ENCODE measurements at regions not wholly inside any gene's neighbourhood (a gene's known extent, or its start where the extent isn't known, plus 50 kb on each side); places are given as distances from the start of the nearest gene placed in this dataset.

DNA sequence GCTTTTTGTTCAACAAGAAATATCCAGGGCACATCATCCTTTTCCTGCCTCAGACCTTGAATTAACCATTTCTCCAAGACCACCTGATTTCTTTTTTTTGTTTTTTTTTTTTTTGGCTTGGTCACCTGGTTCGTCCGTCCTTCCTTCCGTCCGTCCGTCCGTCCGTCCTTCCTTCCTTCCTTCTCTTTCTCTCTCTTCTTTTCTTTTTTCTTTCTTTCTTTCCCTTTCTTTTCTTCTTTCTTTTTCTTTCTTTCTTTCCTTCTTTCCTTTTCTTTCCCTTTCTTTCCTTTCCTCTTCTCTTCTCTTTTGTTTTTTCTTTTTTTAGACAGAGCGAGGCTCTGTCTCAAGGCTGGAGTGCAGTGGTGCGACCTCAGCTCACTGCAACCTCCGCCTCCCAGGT is 80.7 kb downstream of the TET3 start:
- DNase-seq (ENCODE audit: low spot score), result no peak

DNA sequence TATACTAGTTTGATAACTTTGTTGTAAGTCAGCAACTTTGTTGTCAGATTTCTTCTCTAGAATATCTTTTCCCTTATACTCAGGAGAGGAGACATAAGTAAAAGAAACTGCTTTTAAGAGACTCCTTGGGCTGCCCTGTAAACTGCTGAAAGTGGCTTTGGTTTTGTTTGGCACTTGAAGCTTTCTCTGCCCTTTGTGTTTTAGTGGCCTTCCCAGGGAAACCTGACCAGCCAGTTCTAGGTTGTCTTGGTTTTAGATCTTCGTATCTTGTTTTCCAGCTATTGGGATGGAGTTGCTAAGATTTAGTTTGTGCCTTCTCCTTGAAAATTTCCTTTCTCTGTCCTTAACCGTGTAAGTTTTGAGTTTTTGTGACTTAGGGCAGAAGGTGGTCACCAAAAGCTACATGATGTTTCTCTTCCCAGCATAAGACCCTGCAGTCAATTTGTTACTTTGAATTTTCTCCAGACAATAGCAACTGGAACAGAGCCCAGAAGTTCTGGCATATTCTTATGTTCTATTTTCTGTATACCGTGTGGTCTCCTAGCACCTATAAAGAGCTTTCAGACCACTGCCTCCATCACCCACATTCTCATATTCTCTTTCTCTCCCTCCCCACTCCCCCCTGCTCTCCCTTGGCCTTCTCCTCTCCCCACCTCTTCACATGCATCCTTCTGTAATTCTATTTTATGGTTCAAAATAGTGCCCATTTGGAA is 81.1 kb downstream of the BOLA3 start:
- no peak for DNase-seq (ENCODE audit: low spot score)

DNA sequence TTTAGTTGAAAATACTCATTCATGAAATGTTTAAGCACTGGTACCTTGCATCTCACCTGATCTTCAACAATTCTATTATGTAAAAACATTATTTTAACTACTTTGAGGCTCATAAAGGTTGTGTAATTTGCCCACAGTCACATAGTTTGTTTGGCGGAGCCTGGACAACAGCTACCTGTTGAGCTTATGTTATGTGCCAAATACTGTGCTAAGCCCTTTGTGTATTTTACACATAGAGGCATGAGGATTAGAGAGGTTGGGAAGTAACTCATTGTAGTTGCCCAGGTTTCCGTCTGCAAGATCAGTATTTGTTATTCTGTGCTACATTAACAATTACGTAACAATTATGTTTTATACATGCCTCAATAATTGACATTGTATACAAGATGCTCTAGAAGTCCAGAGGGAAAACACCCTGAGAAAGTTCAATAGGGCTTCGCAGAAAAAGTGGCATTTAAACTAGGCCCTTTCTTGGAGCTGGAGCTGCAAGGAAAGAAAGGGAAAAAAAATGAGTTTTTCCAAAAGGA is 80.4 kb downstream of the BOLA3 start:
- DNase-seq (ENCODE audit: low spot score), result no peak

DNA sequence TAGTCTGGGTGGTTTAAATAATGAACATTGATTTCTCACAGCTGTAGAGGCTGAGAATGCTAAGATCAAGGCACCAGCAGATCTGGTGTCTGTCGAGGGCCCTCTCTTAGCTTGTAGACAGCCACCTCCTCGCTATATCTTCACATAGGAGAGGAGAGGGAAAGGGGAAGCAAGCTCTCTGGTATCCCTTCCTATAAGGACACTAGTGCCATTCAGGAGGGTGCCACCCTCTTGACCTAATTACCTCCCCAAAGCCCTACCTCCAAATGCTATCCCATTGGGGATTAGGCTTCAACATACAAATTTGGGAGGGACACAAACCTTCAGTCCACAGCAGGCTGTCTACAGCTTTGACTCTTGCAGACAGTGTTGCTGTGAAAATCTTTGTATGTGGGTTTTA is 76.7 kb downstream of the BOLA3 start:
- no peak for DNase-seq (ENCODE audit: low spot score)

DNA sequence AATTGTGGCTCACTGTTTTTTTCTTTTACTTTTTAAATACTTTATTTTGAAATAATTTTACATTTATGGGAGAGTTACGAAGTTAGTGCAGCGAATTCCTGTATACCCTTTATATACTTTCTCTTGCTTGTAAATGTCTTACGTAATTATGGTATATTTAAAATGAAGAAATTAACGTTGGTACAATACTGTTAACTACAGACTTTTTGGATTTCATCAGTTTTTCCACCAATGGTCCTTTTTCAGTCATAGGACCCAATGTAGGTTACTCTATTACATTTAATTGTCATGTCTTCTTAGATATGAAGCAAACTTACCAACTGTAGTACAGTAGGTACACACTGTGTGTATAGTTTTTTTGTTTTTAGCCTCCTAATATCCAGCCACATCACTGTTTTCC is 76.3 kb downstream of the BOLA3 start:
- DNase-seq (ENCODE audit: low spot score), result no peak

DNA sequence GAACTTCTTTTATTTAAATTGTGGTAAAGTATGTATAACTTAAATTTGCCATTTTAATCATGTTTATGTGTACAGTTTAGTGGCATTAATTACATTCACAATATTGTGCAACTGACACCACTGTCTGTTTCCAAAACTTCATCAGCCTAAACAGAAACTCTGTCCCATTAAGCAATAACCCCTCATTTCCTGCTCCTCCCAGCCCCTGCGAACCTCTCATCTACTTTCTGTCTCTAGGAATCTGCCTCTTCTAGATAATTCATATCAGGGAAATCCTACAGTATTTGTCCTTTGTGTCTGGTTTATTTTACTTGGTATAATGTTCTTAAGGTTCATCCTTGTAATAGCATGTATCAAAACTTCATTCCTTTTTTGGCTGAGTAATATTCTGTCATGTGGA is 75.1 kb downstream of the BOLA3 start:
- DNase-seq (ENCODE audit: low spot score), result no peak

DNA sequence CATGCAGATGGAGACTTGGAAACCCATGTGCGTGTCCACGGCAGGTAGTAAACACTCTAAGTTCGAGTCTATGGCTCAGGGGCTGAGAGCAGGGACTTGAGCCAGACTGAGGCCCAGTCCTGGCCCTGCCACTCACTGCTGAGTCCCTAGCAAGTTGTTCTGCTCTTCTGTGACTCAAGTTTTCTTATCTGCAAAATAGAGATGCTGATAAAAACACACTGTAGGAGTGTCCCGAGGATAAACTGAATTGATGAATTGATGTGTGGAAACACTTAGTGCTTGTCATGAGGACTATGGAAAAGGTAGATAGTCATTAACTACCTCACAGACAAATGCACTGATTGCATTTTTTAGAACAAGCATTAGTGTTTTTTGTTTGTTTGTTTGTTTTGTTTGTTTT is 73.2 kb downstream of the BOLA3 start:
- no peak for DNase-seq (ENCODE audit: low spot score)

DNA sequence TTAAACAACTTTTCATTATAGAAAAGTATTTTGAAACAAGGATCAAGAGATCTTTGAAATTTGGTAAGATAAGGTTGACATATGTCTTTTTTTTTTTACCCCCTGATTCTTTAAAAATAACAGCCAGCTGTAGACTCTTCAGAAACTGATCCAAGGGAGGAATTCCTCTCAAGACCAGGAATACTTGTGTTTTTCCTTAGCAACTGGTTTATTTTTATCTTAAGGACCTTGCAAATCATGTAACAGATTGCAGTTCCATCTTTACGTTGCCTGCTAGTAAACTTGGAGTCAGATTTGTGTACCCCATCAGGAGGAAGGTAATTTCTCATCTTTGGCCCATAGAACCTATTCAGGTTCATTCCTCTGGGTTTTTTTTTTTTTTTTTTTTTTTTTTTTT is 71.6 kb downstream of the BOLA3 start:
- no peak for DNase-seq (ENCODE audit: low spot score)

DNA sequence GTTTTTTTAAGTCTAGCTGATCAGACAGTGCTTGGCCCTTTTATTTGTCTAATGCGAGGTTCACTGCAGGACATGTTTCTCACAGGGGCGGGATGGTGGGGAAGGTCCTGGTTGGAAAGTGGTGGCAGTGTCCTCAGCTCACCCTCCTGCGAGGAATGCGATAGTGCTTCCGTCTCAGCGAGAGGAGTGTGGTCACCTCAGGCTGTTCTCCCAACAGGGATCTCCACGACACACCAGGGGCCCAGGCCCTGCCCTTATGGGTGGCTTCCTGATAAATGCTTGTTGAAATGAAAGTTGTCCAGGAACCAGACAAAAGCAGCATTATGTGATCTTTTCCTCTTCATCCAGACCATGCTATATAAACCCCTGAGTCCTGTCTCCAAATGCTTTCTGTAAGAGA is 70.1 kb downstream of the BOLA3 start:
- no peak for DNase-seq (ENCODE audit: low spot score)

DNA sequence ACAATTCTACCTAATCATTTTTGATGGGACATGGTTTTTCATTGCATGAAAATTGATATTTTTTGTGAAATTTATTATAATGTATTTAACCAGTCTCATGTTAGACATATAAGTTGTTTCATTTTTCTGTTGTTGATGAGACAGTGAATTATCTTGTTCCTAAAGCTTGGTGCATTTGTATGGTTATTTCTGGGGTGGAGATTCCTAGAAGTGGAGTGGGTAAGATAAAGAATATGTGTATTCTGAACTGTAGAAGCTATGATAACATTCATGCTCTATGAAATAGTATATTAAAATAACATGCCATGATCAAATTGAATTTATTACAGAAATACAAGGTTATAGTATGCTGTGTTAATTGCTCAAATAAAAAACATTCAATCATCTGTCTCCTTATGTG is 69.2 kb downstream of the BOLA3 start:
- no peak for DNase-seq (ENCODE audit: low spot score)

DNA sequence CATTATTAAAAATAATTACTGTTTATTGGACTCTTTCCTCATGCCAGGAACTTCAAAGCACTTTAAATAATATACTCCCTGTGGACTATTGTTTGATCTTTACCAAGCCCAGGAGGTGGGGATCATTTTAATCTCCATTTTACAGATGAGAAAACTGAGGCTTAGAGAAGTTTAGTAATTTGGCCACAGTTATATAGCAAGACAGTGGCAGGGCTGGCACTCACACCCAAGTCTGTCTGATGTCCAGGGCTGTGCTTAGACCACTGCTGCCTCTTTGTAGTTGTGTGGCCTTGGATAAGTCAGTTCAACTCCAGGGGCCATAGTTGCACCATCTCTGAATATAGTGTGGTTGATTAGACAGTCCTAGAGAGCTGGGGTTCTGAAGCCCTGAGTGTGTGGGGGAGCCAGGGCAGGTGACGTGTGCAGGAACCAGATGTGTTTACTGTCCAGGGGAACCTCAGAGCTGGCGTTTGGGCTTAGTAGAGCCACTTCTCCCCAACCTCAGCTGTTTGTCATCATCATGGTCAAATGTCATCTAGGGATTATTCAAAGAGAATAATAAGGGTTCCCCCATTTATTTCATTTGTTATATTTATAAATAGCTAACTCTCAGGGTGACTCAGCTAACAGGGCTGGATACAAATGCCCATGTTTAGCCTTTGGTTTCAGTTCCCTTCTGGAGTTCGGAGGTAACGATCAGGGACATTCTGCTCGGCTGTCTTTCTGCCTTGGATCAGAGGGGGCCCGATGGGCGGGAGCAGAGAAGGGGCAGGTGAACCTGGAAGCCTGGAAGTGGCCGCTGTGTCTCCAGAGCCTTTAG is 68.0 kb downstream of the BOLA3 start:
- DNase-seq (ENCODE audit: low spot score), result no peak

DNA sequence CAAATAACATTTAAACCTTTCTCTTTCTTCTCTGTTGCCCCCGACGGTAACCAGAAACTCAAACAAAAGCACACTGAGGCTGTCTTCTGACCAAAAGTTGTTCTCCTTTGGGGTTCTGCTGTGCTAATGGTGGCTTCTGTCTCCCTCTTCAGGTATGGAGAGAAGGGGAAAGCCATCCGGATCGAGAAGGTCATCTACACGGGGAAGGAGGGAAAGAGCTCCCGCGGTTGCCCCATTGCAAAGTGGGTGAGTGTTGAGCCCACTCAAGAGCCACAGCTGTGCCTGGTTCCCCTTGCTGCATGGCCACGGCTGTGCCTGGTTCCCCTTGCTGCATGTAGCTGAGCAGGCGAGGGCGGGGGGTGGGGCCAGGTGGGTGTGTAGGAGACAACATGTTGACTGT is 67.4 kb downstream of the BOLA3 start:
- no peak for DNase-seq (ENCODE audit: low spot score)

DNA sequence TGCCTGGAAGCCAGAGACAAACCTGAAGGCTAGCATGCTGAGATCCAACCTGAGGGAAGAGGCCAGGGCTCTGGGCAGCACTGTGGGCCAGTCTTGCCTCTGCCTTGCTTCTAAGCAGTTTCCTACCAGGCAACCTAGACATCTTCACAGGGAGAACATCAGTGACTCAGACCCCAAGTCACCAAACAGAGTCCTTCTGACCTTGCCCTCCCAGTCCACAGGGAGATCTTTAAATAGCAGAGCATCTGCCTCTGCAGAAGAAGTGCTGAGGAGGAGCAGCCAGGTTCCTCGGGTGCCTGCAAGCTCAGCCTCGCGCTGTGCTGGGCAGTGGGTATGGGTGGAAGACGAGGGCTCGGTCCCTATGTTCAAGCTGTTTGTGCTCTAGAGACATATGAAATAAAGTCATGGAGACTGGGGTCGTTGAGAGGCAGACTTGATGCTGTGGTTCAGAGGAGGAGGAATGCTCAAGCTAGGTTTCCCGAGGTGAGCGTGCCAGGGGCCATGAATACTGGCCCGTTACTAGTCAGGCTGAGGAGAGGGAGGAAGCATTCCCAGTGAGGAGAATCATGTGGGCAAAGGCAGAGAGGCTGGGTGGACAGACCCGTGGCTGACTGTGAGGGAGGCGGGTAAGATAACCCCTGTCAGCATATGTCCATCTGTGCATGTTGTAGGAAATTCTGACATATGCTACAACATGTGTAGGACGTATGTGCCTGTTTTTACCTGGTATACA is 66.5 kb downstream of the BOLA3 start:
- no peak for DNase-seq (ENCODE audit: low spot score)

DNA sequence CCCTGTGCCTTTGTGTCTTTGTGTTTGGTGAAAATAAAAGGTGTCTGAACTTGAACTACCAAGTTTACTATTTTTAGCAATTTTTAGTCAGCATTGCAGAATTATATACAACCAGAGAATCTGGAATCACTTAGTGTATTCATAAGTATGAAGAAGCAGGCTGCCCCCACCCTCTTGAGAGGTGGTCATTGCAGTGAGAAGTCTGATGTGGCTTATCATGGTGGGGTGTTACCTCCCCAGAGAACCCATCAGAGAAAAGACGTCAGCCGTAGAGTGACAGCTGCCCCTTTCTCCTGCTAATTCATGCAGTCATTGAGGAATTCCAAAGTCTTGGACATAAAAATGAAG is 66.0 kb downstream of the BOLA3 start:
- no peak for DNase-seq (ENCODE audit: low spot score)

DNA sequence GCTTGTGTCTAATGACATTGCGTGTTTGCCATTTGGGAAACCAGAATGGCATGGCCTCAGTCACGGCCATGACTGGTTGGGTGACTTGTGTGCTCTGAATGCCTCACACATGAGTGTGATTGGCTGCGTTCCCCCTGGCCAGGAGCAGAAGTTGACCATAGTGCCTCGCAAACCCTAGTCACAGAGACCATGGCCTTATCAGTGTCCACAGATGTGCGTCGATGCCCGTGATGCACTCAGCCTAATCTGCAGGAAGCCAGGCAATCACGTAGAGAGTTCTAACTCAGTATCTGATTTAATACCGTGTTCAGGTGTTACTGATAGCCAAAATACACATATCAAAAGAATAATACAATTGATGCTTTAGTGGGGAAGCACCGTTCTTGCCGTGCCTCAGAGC is 64.0 kb downstream of the BOLA3 start:
- no peak for DNase-seq (ENCODE audit: low spot score)

All from globus pallidus (tissue), 1 donor.